H1 (cell line): ENCODE measurements at regions not wholly inside any gene's neighbourhood (a gene's known extent, or its start where the extent isn't known, plus 50 kb on each side); places are given as distances from the start of the nearest gene placed in this dataset.

ENCODE experiments used
- CTCF ChIA-PET: fragments of 300-600 bp; sonication (Branson Sonifier 250); formaldehyde crosslinking; loops from one replicate; lab custom pipeline; 2021; ENCODE audit not compliant: partially characterized antibody; lab: Charles Lee
- POLR2A ChIA-PET: fragments of 300-600 bp; sonication (Branson Sonifier 250); formaldehyde crosslinking; loops from one replicate; lab custom pipeline; 2021; ENCODE audit warnings: inconsistent platforms; ENCODE audit not compliant: partially characterized antibody; lab: Charles Lee
- DNase-seq, 2 experiments: peaks; one replicate each; pipeline versions ENCODE4 v3.0.0 to v3.0.0-alpha.2; 2010 to 2022; ENCODE audit warnings: low spot score in 2 of 2, low read depth in 1 of 2, mixed read lengths in 1 of 2
- FAIRE-seq: peaks from 2 replicates; lab custom pipeline; 2011; peaks lifted over from hg19 to GRCh38; lab: Jason Lieb, UNC
- H2AFZ ChIP-seq: 2 replicates; pipeline ENCODE4 v1.8.1; 2012; ENCODE audit warnings: low read length, inconsistent platforms
- H2AK5ac ChIP-seq: 2 replicates; pipeline ENCODE4 v1.6.1; 2013; ENCODE audit warnings: low read depth, low read length
- H2BK120ac ChIP-seq: replicated peaks from 2 replicates; pipeline ENCODE3; 2013; ENCODE audit warnings: low read depth, low read length, inconsistent platforms
- H2BK12ac ChIP-seq: 2 replicates; pipeline ENCODE4 v1.6.1; 2013; ENCODE audit warnings: low read depth, low read length
- H2BK15ac ChIP-seq: 2 replicates; pipeline ENCODE4 v1.6.1; 2013; ENCODE audit warnings: low read length
- H2BK20ac ChIP-seq: 2 replicates; pipeline ENCODE4 v1.6.1; 2013; ENCODE audit warnings: low read length
- H2BK5ac ChIP-seq: 2 replicates; pipeline ENCODE4 v1.6.1; 2013; ENCODE audit warnings: low read depth, low read length
- H3K14ac ChIP-seq: 2 replicates; pipeline ENCODE4 v1.6.1; 2013; ENCODE audit warnings: inconsistent platforms; ENCODE audit not compliant: insufficient read length
- H3K18ac ChIP-seq: 2 replicates; pipeline ENCODE4 v1.6.1; 2013; ENCODE audit warnings: low read length; ENCODE audit errors: extremely low read depth
- H3K23ac ChIP-seq: 2 replicates; pipeline ENCODE4 v1.6.1; 2013; ENCODE audit warnings: inconsistent platforms; ENCODE audit not compliant: insufficient read length
- H3K23me2 ChIP-seq: 2 replicates; pipeline ENCODE4 v1.6.1; 2013; ENCODE audit warnings: low read depth, low read length
- H3K27ac ChIP-seq: 2 replicates; pipeline ENCODE4 v1.6.1; 2011; ENCODE audit warnings: low read depth, low read length, inconsistent platforms
- H3K27me3 ChIP-seq, 4 experiments: replicated peaks in 1 of 4; 1 replicate in 1 of 4; 2 replicates in 3 of 4; pipeline versions ENCODE4 v1.6.1 to v1.8.1; 2011 to 2013; ENCODE audit warnings: low read length in 3 of 4, mild to moderate bottlenecking in 3 of 4, inconsistent platforms in 2 of 4, mixed read lengths in 2 of 4, moderate library complexity in 1 of 4; ENCODE audit not compliant: control insufficient read depth in 3 of 4, insufficient read depth in 3 of 4; ENCODE audit errors: extremely low read depth in 1 of 4
- H3K36me3 ChIP-seq, 4 experiments: 2 replicates each; pipeline versions ENCODE4 v1.6.1 to v1.8.1; 2011 to 2013; ENCODE audit warnings: mild to moderate bottlenecking in 4 of 4, low read length in 3 of 4, moderate library complexity in 2 of 4, control low read depth in 1 of 4, inconsistent platforms in 1 of 4; ENCODE audit not compliant: insufficient read depth in 4 of 4, control insufficient read depth in 2 of 4
- H3K4ac ChIP-seq: replicated peaks from 2 replicates; pipeline ENCODE3; 2013; ENCODE audit warnings: low read length, low read depth, mixed read lengths, inconsistent platforms; ENCODE audit not compliant: insufficient read length
- H3K4me1 ChIP-seq, 4 experiments: replicated peaks in 1 of 4; 1 replicate in 1 of 4; 2 replicates in 3 of 4; pipeline versions ENCODE4 v1.6.1 to v1.8.1; 2011 to 2013; ENCODE audit warnings: low read length in 3 of 4, inconsistent platforms in 2 of 4, mixed read lengths in 1 of 4; ENCODE audit not compliant: insufficient read depth in 4 of 4, control insufficient read depth in 3 of 4
- H3K4me2 ChIP-seq, 2 experiments: 2 replicates each; pipeline versions ENCODE4 v1.6.1 to v1.8.1; 2011 to 2013; ENCODE audit warnings: low read depth in 2 of 2, low read length in 2 of 2, control low read depth in 1 of 2, inconsistent platforms in 1 of 2, mild to moderate bottlenecking in 1 of 2; ENCODE audit not compliant: insufficient read depth in 1 of 2
- H3K4me3 ChIP-seq, 4 experiments: fragments of 200-600, 300-600 bp in 1 of 4; sonication (generic), shearing (Covaris generic), sonication (Bioruptor Twin) in 1 of 4; 2 replicates each; pipeline versions ENCODE4 v1.5.1 to v1.8.1; 2011 to 2016; ENCODE audit warnings: low read length in 4 of 4, low read depth in 3 of 4, control low read depth in 2 of 4, inconsistent platforms in 2 of 4, mild to moderate bottlenecking in 2 of 4, mixed read lengths in 1 of 4, moderate library complexity in 1 of 4; ENCODE audit not compliant: insufficient read depth in 2 of 4; ENCODE audit errors: extremely low read depth in 1 of 4
- H3K56ac ChIP-seq: replicated peaks from 2 replicates; pipeline ENCODE3; 2013; ENCODE audit warnings: low read depth, mild to moderate bottlenecking, mixed read lengths, low read length, inconsistent platforms; ENCODE audit not compliant: insufficient read length
- H3K79me1 ChIP-seq: 2 replicates; pipeline ENCODE4 v1.6.1; 2013; ENCODE audit warnings: low read depth, low read length, control low read depth
- H3K79me2 ChIP-seq, 2 experiments: 2 replicates each; pipeline versions ENCODE4 v1.6.1 to v1.8.1; 2012 to 2013; ENCODE audit warnings: low read length in 2 of 2, mild to moderate bottlenecking in 2 of 2, inconsistent platforms in 1 of 2; ENCODE audit not compliant: insufficient read depth in 2 of 2, control insufficient read depth in 1 of 2
- H3K9ac ChIP-seq, 4 experiments: replicated peaks in 1 of 4; 1 replicate in 1 of 4; 2 replicates in 3 of 4; pipeline versions ENCODE4 v1.6.1 to v1.8.1; 2011 to 2013; ENCODE audit warnings: low read depth in 3 of 4, low read length in 3 of 4, control low read depth in 2 of 4, mild to moderate bottlenecking in 2 of 4, moderate library complexity in 2 of 4, inconsistent platforms in 1 of 4; ENCODE audit errors: extremely low read depth in 1 of 4
- H3K9me3 ChIP-seq, 2 experiments: 2 replicates each; pipeline versions ENCODE4 v1.6.1 to v1.8.1; 2012 to 2013; ENCODE audit warnings: mild to moderate bottlenecking in 2 of 2, moderate library complexity in 2 of 2, control low read depth in 1 of 2, inconsistent platforms in 1 of 2, low read depth in 1 of 2, low read length in 1 of 2, mixed read lengths in 1 of 2; ENCODE audit not compliant: insufficient read depth in 2 of 2
- H4K20me1 ChIP-seq, 2 experiments: replicated peaks in 1 of 2; 2 replicates each; pipeline versions ENCODE3 to v1.8.1; 2011 to 2013; ENCODE audit warnings: inconsistent platforms in 2 of 2, low read length in 2 of 2, mild to moderate bottlenecking in 1 of 2; ENCODE audit not compliant: insufficient read depth in 2 of 2, control insufficient read depth in 1 of 2
- H4K5ac ChIP-seq: 2 replicates; pipeline ENCODE4 v1.6.1; 2013; ENCODE audit warnings: low read length, low read depth, mixed read lengths, inconsistent platforms; ENCODE audit not compliant: insufficient read length
- H4K8ac ChIP-seq: 2 replicates; pipeline ENCODE4 v1.8.0; 2013; ENCODE audit warnings: mild to moderate bottlenecking, moderate library complexity, low read length, inconsistent platforms; ENCODE audit not compliant: insufficient read depth; ENCODE audit errors: extremely low read depth
- H4K91ac ChIP-seq: replicated peaks from 2 replicates; pipeline ENCODE3; 2013; ENCODE audit warnings: low read length, mixed read lengths, inconsistent platforms; ENCODE audit not compliant: insufficient read length
- BCL11A ChIP-seq, 2 experiments: IDR thresholded peaks; one replicate each; pipeline ENCODE4 v1.6.1; 2011; ENCODE audit warnings: low read depth in 2 of 2, low read length in 2 of 2, mild to moderate bottlenecking in 2 of 2
- CHD1 ChIP-seq: IDR thresholded peaks from 2 replicates; pipeline ENCODE4 v1.6.1; 2012; ENCODE audit warnings: low read depth, low read length, improper control_type of control experiment
- CREB1 ChIP-seq: IDR thresholded peaks from 2 replicates; pipeline ENCODE4 v1.6.1; 2012; ENCODE audit warnings: inconsistent platforms
- CTCF ChIP-seq, 3 experiments: IDR thresholded peaks; 1 replicate in 2 of 3; 2 replicates in 1 of 3; pipeline versions ENCODE4 v1.5.1 to v1.6.1; 2011; ENCODE audit warnings: low read length in 3 of 3, mild to moderate bottlenecking in 3 of 3, inconsistent platforms in 2 of 3, low read depth in 1 of 3, moderate library complexity in 1 of 3; ENCODE audit not compliant: insufficient read depth in 1 of 3; ENCODE audit errors: control extremely low read depth in 1 of 3
- E2F6 ChIP-seq: IDR thresholded peaks from 2 replicates; pipeline ENCODE4 v1.6.1; 2012; ENCODE audit warnings: inconsistent platforms
- FOSL1 ChIP-seq: IDR thresholded peaks from 2 replicates; pipeline ENCODE4 v1.6.1; 2011; ENCODE audit warnings: mild to moderate bottlenecking, low read depth, low read length, moderate library complexity; ENCODE audit not compliant: insufficient read depth
- RAD21 ChIP-seq, 2 experiments: IDR thresholded peaks in 1 of 2; conservative IDR thresholded peaks in 1 of 2; 2 replicates each; pipeline ENCODE4 v1.6.1; 2011; ENCODE audit warnings: low read depth in 2 of 2, low read length in 2 of 2, improper control_type of control experiment in 1 of 2, inconsistent platforms in 1 of 2, mild to moderate bottlenecking in 1 of 2, moderate library complexity in 1 of 2
- SAP30 ChIP-seq: fragments of 300-600 bp; sonication (generic); IDR thresholded peaks from 2 replicates; pipeline ENCODE4 v1.7.1; 2012; ENCODE audit warnings: low read length, moderate library complexity, mild to moderate bottlenecking, inconsistent platforms; ENCODE audit not compliant: insufficient read depth, insufficient replicate concordance
- SP4 ChIP-seq: IDR thresholded peaks from 2 replicates; pipeline ENCODE4 v1.6.1; 2012; ENCODE audit warnings: low read length, inconsistent platforms
- TBP ChIP-seq: IDR thresholded peaks from 2 replicates; pipeline ENCODE4 v1.6.1; 2011; ENCODE audit warnings: low read depth, low read length, improper control_type of control experiment
- TCF12 ChIP-seq: IDR thresholded peaks from 2 replicates; pipeline ENCODE4 v1.6.1; 2011; ENCODE audit warnings: low read depth, mild to moderate bottlenecking, low read length
- ZNF274 ChIP-seq: IDR thresholded peaks from 2 replicates; pipeline ENCODE4 v1.7.0; 2012; ENCODE audit warnings: low read length, borderline replicate concordance; ENCODE audit errors: extremely low read depth
- WGBS, 2 experiments: shearing (Covaris generic) in 1 of 2; methylation state at CpG; one replicate each; pipeline versions ENCODE4 v1.1.6 to v1.1.7; 2013 to 2015; ENCODE audit warnings: low lambda C conversion rate in 2 of 2, mixed read lengths in 2 of 2, inconsistent platforms in 1 of 2, low coverage in 1 of 2, missing lambda C conversion rate in 1 of 2; ENCODE audit not compliant: insufficient replicate concordance in 2 of 2, insufficient coverage in 1 of 2, insufficient read length in 1 of 2; ENCODE audit errors: extremely low coverage in 1 of 2, missing lambda C conversion rate in 1 of 2; 5-methylcytosine and 5-hydroxymethylcytosine counted together

DNA sequence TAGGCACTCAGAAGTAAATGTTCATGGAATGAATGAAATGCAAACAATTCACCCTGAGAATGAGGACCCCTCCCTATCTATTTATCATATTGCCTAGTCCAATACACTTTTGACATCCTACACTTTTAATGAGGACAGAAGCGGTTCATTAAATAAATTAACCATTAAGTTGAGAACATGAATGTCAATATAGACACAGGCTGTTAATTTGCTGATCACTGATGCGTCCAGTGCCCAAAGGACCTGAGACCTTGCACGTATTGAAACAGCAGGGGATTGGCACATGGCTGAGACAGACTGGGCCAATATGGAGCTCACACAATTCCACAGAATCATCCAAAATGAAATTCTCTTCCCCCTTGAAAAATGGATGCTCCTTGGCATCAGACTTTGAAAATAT is 430.0 kb downstream of the SLC4A3 start:
- H3K4ac ChIP-seq: no peak overlapping the region
- no peak overlapping the region for H3K4me3 ChIP-seq
- CTCF ChIA-PET: interaction anchor here (0.5 kb wide), 1 partner anchor 414 kb away, joined by 4 read pairs; no protein-coding TSS in a partner anchor
- H3K18ac ChIP-seq: no peak overlapping the region
- no peak overlapping the region for H4K91ac ChIP-seq
- H3K4me2 ChIP-seq: no peak overlapping the region
- no peaks in the 10 kb centered on the region for H3K23me2 ChIP-seq
- no peak overlapping the region for H2BK12ac ChIP-seq
- no peak overlapping the region for H3K23ac ChIP-seq
- no peak overlapping the region for H4K5ac ChIP-seq
- H3K36me3 ChIP-seq: no peaks in the 10 kb centered on the region
- H3K79me2 ChIP-seq: no peaks in the 10 kb centered on the region
- POLR2A ChIA-PET: no interaction called here
- H3K27ac ChIP-seq: no peak overlapping the region
- FAIRE-seq (no peak), DNase-seq (no peak)
- no peaks in the 10 kb centered on the region for H4K20me1 ChIP-seq
- H2AFZ ChIP-seq: no peak overlapping the region
- H2BK120ac ChIP-seq: no peak overlapping the region
- H3K9me3 ChIP-seq: peaks cover 4 to 8% of the 10 kb centered on the region in 2 experiments; a peak in 1 of 4 replicates
- no peak overlapping the region for H2BK20ac ChIP-seq
- no peaks in the 10 kb centered on the region for H3K79me1 ChIP-seq
- no peak overlapping the region for H2BK5ac ChIP-seq
- no peak overlapping the region for H3K56ac ChIP-seq
- H2BK15ac ChIP-seq: no peak overlapping the region
- H3K14ac ChIP-seq: no peak overlapping the region
- no peak overlapping the region for H4K8ac ChIP-seq
- no peaks in the 10 kb centered on the region for H3K27me3 ChIP-seq
- no peak overlapping the region for H2AK5ac ChIP-seq
- H3K4me1 ChIP-seq: no peaks in the 10 kb centered on the region
- H3K9ac ChIP-seq: no peak overlapping the region
- WGBS, 2 experiments: 95% methylated on average over 3 of the region's 3 CpGs; no CpG with 5 or more reads in 1 of the 2 experiments
- TF ChIP-seq SP4 (no peak), E2F6 (no peak), TBP (no peak), SAP30 (no peak), CREB1 (no peak), RAD21 (IDR thresholded peaks at IDR 0.05 in 1 of 2, conservative IDR thresholded peaks at IDR 0.05 in 1 of 2; ENCODE audit: low read depth in 2 of 2, low read length in 2 of 2) (no peak), FOSL1 (no peak), CHD1 (no peak), CTCF (IDR thresholded peaks at IDR 0.05; ENCODE audit: control extremely low read depth in 1 of 3, insufficient read depth in 1 of 3, low read depth in 1 of 3, low read length in 3 of 3) (no peak), ZNF274 (no peak), TCF12 (no peak), BCL11A (IDR thresholded peaks at IDR 0.05; ENCODE audit: low read depth in 2 of 2, low read length in 2 of 2) (no peak)
